Stimulated activated CD4-positive, alpha-beta T cell treated with anti-CD3 and anti-CD28 coated beads, Interleukin-1b, Interleukin-23, amount 100 ng/mL, for 4 hours (primary cell): ENCODE measurements at regions not wholly inside any gene's neighbourhood (a gene's known extent, or its start where the extent isn't known, plus 50 kb on each side); places are given as distances from the start of the nearest gene placed in this dataset.
"Not testable (repeated sequence)": the region's sequence is repeated elsewhere in the genome, so short reads cannot be mapped to it uniquely, and the experiment has no call there.

Experiments used
- DNase-seq, 2 donors: peaks; one replicate each; pipeline ENCODE4 v3.0.0-alpha.2; 2020; ENCODE audit warnings: low read depth in 2 of 2

- no peak for DNase-seq
Measured at GRCh38 chr1:181172082-181172481, 83.6 kb downstream of the IER5 start.

GRCh38 chr1:181173761-181174447 lies 85.4 kb downstream of the IER5 start:
- no peak for DNase-seq

- no peak for DNase-seq
Measured at GRCh38 chr1:181174861-181175260, 86.4 kb downstream of the IER5 start.

- no peak for DNase-seq
Measured at GRCh38 chr1:181175356-181175910, 86.9 kb downstream of the IER5 start.

- DNase-seq, result no peak
Measured at GRCh38 chr1:181175955-181176354, 87.5 kb downstream of the IER5 start.

GRCh38 chr1:181178241-181178879 lies 89.9 kb downstream of the IER5 start:
- DNase-seq, result no peak

GRCh38 chr1:181179279-181179986 lies 90.9 kb downstream of the IER5 start:
- DNase-seq, result no peak

GRCh38 chr1:181179987-181180365 lies 91.5 kb downstream of the IER5 start:
- DNase-seq, result peak in 1 of 2 donors; percentile 25

GRCh38 chr1:181180407-181181031 lies 92.0 kb downstream of the IER5 start:
- no peak for DNase-seq

- DNase-seq, result no peak
Measured at GRCh38 chr1:181181792-181182585, 93.5 kb downstream of the IER5 start.

- no peak for DNase-seq
Measured at GRCh38 chr1:181184621-181185020, 96.1 kb downstream of the IER5 start.

- no peak for DNase-seq
Measured at GRCh38 chr1:181185461-181185860, 97.0 kb downstream of the IER5 start.

- not testable (repeated sequence) for DNase-seq
Measured at GRCh38 chr1:181186133-181186532, 97.6 kb downstream of the IER5 start.

- DNase-seq, result no peak
Measured at GRCh38 chr1:181187337-181188126, 99.0 kb downstream of the IER5 start.

GRCh38 chr1:181189245-181189644 lies 100.7 kb downstream of the IER5 start:
- DNase-seq, result no peak

GRCh38 chr1:181189691-181190363 lies 101.3 kb downstream of the IER5 start:
- DNase-seq, result peak; percentile 71 to 73

GRCh38 chr1:181190364-181191035 lies 102.0 kb downstream of the IER5 start:
- DNase-seq, result no peak

GRCh38 chr1:181191494-181192040 lies 103.1 kb downstream of the IER5 start:
- DNase-seq, result no peak

GRCh38 chr1:181192316-181192715 lies 103.8 kb downstream of the IER5 start:
- no peak for DNase-seq
